MM.1S (cell line): ENCODE measurements at regions not wholly inside any gene's neighbourhood (a gene's known extent, or its start where the extent isn't known, plus 50 kb on each side); places are given as distances from the start of the nearest gene placed in this dataset.

Experiments used
- DNase-seq: peaks from one replicate; pipeline ENCODE4 v3.0.0-alpha.2; 2015
- H2AFZ ChIP-seq: fragments of 300-600 bp; sonication (generic); 2 replicates; pipeline ENCODE4 v1.6.0; 2016; ENCODE audit warnings: antibody characterized with exemption, low read length
- H3F3A ChIP-seq: fragments of 300-600 bp; sonication (generic); 2 replicates; pipeline ENCODE4 v1.6.1; 2016; ENCODE audit warnings: mild to moderate bottlenecking, antibody characterized with exemption, low read length, moderate library complexity, mixed read lengths; ENCODE audit not compliant: insufficient read depth
- H3K27ac ChIP-seq: fragments of 300-600 bp; sonication (generic); 2 replicates; pipeline ENCODE4 v1.5.1; 2016; ENCODE audit warnings: mild to moderate bottlenecking, low read length
- H3K27me3 ChIP-seq: fragments of 300-600 bp; sonication (generic); replicated peaks from 2 replicates; pipeline ENCODE4 v1.6.0; 2016; ENCODE audit warnings: low read length; ENCODE audit not compliant: insufficient read depth
- H3K36me3 ChIP-seq: fragments of 300-600 bp; sonication (generic); replicated peaks from 2 replicates; pipeline ENCODE4 v1.6.1; 2016; ENCODE audit warnings: mild to moderate bottlenecking, low read length, mixed read lengths; ENCODE audit not compliant: insufficient read depth
- H3K4me1 ChIP-seq: fragments of 300-600 bp; sonication (generic); 2 replicates; pipeline ENCODE4 v1.6.1; 2016; ENCODE audit warnings: low read length, mixed read lengths
- H3K4me2 ChIP-seq: fragments of 300-600 bp; sonication (generic); 2 replicates; pipeline ENCODE4 v1.6.0; 2016; ENCODE audit warnings: low read depth, low read length
- H3K4me3 ChIP-seq: fragments of 300-600 bp; sonication (generic); 2 replicates; pipeline ENCODE4 v1.5.1; 2016; ENCODE audit warnings: low read length, mixed read lengths
- H3K79me2 ChIP-seq: fragments of 300-600 bp; sonication (generic); 2 replicates; pipeline ENCODE4 v1.6.1; 2016; ENCODE audit warnings: mixed run types, low read length, mixed read lengths
- H3K9ac ChIP-seq: fragments of 300-600 bp; sonication (generic); 2 replicates; pipeline ENCODE4 v1.6.1; 2016; ENCODE audit warnings: low read length, mixed read lengths
- H3K9me2 ChIP-seq: fragments of 300-600 bp; sonication (generic); replicated peaks from 2 replicates; pipeline ENCODE4 v1.6.1; 2016; ENCODE audit warnings: mild to moderate bottlenecking, low read length, mixed read lengths; ENCODE audit not compliant: insufficient read depth
- H3K9me3 ChIP-seq: fragments of 300-600 bp; sonication (generic); replicated peaks from 2 replicates; pipeline ENCODE4 v1.6.1; 2016; ENCODE audit warnings: mild to moderate bottlenecking, low read length, mixed read lengths; ENCODE audit not compliant: insufficient read depth
- H4K20me1 ChIP-seq: fragments of 300-600 bp; sonication (generic); 2 replicates; pipeline ENCODE4 v1.6.1; 2016; ENCODE audit warnings: mild to moderate bottlenecking, low read length, moderate library complexity, mixed read lengths; ENCODE audit not compliant: insufficient read depth
- CTCF ChIP-seq: fragments of 300-600 bp; sonication (generic); IDR thresholded peaks from 2 replicates; pipeline ENCODE4 v1.5.1; 2016; ENCODE audit warnings: antibody characterized with exemption, low read length, mixed read lengths
- EZH2 ChIP-seq: fragments of 300-600 bp; sonication (generic); optimal IDR thresholded peaks from 2 replicates; pipeline ENCODE3; 2017; ENCODE audit warnings: low read depth, mild to moderate bottlenecking, antibody characterized with exemption, low read length, mixed read lengths
- EZH2phosphoT487 ChIP-seq: fragments of 300-600 bp; sonication (generic); IDR thresholded peaks from 2 replicates; pipeline ENCODE4 v1.6.1; 2018; ENCODE audit warnings: antibody characterized with exemption, low read length

DNA sequence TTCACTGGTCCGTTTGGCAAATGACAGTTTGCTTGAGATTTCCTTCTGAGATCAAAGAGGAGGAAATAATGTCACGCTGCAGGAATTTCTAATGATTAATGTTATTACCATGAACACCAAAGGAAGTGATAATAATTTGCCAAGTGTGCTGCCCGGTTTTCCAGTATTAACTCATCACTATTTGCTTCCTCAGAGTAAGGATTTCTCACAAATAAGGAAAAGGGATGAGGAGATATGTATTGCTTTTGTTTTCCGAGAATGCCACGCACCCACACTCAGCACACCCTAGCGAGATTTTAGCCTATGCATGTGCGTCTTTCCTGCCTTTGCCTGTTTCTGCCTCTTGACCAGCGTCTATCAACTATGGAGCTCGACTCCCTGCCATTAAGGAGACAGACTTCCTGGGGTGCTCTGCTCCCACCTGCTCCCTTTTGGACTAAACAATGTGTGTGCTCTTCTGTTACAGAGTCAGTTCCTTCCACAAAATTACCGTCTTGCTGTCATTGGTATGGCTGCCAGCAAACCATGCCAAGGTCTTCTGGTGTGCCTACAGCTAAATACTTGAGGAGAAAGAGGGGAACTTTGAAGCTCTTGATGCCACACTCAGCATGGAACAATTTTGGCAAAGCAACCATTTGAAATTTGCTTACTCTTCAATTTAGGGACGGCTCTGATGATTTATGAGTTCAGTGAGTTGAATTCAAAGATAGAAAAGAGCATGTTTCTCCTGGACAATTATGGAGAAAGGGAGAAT, 393.1 kb upstream of the ZFP42 start:
- TF ChIP-seq EZH2 (no peak), EZH2phosphoT487 (no peak), CTCF (no peak)
- no peak overlapping the region for H3K9ac ChIP-seq
- no peaks in the 10 kb centered on the region for H4K20me1 ChIP-seq
- no peaks in the 10 kb centered on the region for H3K36me3 ChIP-seq
- no peaks in the 10 kb centered on the region for H3K9me3 ChIP-seq
- no peaks in the 10 kb centered on the region for H3K4me1 ChIP-seq
- no peaks in the 10 kb centered on the region for H3K9me2 ChIP-seq
- no peak overlapping the region for H3K4me3 ChIP-seq
- H2AFZ ChIP-seq, result no peak overlapping the region
- DNase-seq, result no peak
- no peaks in the 10 kb centered on the region for H3K79me2 ChIP-seq
- no peak overlapping the region for H3K27ac ChIP-seq
- H3K4me2 ChIP-seq, result no peak overlapping the region
- H3F3A ChIP-seq, result no peaks in the 10 kb centered on the region
- no peaks in the 10 kb centered on the region for H3K27me3 ChIP-seq

- DNase-seq, result no peak
- H3F3A ChIP-seq, result no peaks in the 10 kb centered on the region
These were observed 392.2 kb upstream of the ZFP42 start for GRCh38 chr4:187603093-187604025.

GRCh38 chr4:187604984-187605383, 390.6 kb upstream of the ZFP42 start:
- H2AFZ ChIP-seq, result no peak overlapping the region
- no peak overlapping the region for H3K4me3 ChIP-seq
- no peak overlapping the region for H3K4me2 ChIP-seq

More at GRCh38 chr4:187603093-187604025, 392.2 kb upstream of the ZFP42 start:
- Histone ChIP-seq H4K20me1 (no peaks in the 10 kb centered on the region), H3K36me3 (no peaks in the 10 kb centered on the region), H3K9me3 (no peaks in the 10 kb centered on the region), H3K4me3 (no peak overlapping the region), H3K27ac (no peak overlapping the region), H3K4me1 (no peaks in the 10 kb centered on the region), H3K9me2 (no peaks in the 10 kb centered on the region), H3K79me2 (no peaks in the 10 kb centered on the region), H3K9ac (no peak overlapping the region), H3K4me2 (no peak overlapping the region), H3K27me3 (no peaks in the 10 kb centered on the region), H2AFZ (no peak overlapping the region)
- TF ChIP-seq CTCF (no peak), EZH2 (no peak), EZH2phosphoT487 (no peak)

More at GRCh38 chr4:187604984-187605383, 390.6 kb upstream of the ZFP42 start:
- H4K20me1 ChIP-seq, result no peaks in the 10 kb centered on the region
- no peak for TF ChIP-seq CTCF
- no peak for TF ChIP-seq EZH2
- no peak for TF ChIP-seq EZH2phosphoT487
- no peaks in the 10 kb centered on the region for H3K4me1 ChIP-seq
- H3K27me3 ChIP-seq, result no peaks in the 10 kb centered on the region
- H3K9me2 ChIP-seq, result no peaks in the 10 kb centered on the region
- no peak overlapping the region for H3K9ac ChIP-seq
- H3K27ac ChIP-seq, result no peak overlapping the region
- H3K9me3 ChIP-seq, result no peaks in the 10 kb centered on the region
- no peaks in the 10 kb centered on the region for H3K79me2 ChIP-seq
- no peak for DNase-seq
- no peaks in the 10 kb centered on the region for H3F3A ChIP-seq
- no peaks in the 10 kb centered on the region for H3K36me3 ChIP-seq
